ENCODE measurements at regions not wholly inside any gene's neighbourhood (a gene's known extent, or its start where the extent isn't known, plus 50 kb on each side); places are given as distances from the start of the nearest gene placed in this dataset.

DNA sequence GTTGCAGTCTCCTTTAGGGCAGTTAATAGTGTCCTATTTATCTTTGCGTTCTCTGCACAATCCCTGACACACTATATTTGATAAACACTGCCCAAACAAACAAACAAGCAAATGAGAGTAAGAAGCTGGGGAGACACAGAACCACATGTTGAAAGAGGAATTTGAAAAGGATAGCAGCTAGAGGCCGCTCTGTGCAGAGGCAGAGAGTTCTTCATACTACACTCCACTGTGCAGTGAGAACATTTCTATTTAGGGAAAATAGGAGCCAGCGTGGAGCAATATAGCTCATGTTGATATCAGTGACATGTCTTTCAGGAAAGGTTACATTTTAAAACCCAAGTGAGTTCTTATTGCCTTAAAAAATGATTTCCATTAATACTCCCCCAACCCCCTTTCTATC lies 140.3 kb upstream of the SEL1L start:
- DNase-seq, result no peak

GRCh38 chr14:81676395-81676794 lies 142.7 kb upstream of the SEL1L start:
- DNase-seq, result no peak

DNA sequence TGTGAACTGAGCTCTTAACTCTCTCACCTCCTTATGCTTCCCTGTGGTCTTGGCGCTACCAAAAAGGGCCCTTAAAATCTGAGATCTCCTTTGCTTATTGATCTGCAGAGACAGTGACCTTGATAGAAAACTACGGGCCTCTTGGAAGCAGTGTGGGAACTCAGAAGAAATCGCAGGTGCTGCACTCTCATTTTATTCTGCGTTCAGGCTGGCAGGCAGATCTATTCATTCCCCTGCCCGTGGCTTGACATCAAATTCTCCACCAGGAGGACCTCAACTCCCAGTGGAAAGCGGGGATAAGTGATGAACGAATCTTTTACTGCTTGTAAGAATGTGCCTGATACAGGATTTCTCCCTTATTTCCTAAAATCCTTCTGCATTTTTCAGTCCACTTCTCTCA lies 143.2 kb upstream of the SEL1L start:
- DNase-seq, result no peak

DNA sequence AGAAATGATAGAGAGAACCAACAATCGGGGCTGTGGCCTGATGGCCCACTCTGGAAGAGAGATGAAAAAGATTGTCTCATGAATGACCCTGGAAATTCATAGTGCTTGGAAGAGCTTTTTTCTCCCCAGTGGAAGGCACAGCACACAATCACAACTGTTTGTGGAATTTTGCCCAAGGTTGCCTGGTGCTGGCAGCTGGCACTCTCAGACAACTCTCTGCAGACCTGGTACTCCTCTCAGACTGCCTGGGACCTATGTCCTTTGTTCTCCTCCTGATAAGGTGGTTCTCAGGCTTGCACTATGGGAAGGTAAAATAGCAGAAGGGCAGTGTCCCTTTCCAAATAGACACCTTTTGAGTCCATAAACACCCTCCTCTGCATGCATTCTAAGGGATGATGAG lies 144.1 kb upstream of the SEL1L start:
- no peak for DNase-seq

- DNase-seq, result no peak
These were observed 145.6 kb upstream of the SEL1L start for GRCh38 chr14:81679226-81679625.

- DNase-seq, result no peak
These were observed 147.9 kb upstream of the SEL1L start for GRCh38 chr14:81681541-81681940.

DNA sequence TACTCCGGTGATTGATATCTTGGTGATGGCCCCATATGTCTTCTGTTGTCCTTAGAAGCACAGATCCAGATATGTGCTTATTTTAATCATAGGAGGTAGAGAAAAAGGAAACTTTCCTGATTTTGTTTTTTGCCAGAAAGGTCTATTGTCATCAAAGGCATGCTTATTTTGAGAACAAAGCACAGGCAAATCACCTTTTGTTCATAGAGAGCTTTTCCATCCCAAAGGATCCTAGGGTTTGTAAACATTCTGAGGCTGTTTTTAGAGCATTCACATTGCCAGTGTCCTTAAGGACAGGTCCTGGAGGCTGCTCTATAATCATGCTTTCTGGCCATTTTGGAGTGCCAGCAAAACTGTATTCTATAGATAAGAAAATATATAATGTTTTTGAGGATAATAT lies 148.5 kb upstream of the SEL1L start:
- no peak for DNase-seq

DNA sequence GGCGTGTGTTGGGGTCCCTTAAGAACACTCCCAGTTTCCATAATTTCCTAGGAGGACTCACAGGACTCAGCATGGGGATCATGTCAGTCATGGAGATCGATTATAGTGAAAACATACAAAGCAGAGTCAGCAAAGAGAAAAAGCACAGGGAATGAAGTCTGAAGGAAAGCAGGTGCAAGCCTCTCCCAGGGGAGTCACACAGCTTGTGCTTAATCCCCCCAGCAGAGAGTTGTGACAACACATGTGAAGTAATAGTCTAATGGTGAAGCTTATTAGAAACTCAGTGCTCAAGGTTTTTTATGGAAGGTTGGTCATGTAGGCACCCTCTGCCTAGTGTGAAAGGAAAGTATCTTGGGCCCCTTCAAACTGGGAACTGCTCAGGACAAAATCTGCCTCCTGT lies 149.0 kb upstream of the SEL1L start:
- DNase-seq, result no peak

GRCh38 chr14:81684696-81685095 lies 151.0 kb upstream of the SEL1L start:
- no peak for DNase-seq

- DNase-seq, result no peak
These were observed 152.9 kb upstream of the SEL1L start for GRCh38 chr14:81686512-81686911.

DNA sequence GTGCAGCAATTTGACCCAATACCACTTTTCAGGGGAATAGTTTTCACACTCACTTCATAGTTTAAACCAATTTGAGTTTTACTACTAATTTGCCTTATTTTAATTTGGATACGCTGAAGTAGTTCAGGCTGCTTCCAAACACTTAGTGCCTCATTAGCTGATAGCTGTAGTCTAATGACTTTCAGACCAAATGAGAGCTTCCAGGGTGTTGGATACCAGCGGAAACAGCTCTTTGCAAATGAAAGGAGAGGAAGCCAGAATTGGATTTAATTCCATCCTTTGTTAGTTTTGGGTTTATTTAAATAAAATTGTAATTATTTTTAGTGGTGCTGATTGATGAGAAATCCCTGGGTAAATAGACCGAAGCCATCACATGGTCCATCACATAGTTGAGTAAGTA lies 158.3 kb upstream of the SEL1L start:
- DNase-seq, result no peak

- no peak for DNase-seq
These were observed 160.8 kb upstream of the SEL1L start for GRCh38 chr14:81694419-81694818.

GRCh38 chr14:81709681-81710080 lies 176.0 kb upstream of the SEL1L start:
- DNase-seq, result no peak

- no peak for DNase-seq
These were observed 176.7 kb upstream of the SEL1L start for GRCh38 chr14:81710232-81710845.

GRCh38 chr14:81715731-81716130 lies 182.1 kb upstream of the SEL1L start:
- DNase-seq, result no peak

- DNase-seq, result no peak
These were observed 183.3 kb upstream of the SEL1L start for GRCh38 chr14:81716953-81717352.

- DNase-seq, result no peak
These were observed 190.3 kb upstream of the SEL1L start for GRCh38 chr14:81723956-81724355.

DNA sequence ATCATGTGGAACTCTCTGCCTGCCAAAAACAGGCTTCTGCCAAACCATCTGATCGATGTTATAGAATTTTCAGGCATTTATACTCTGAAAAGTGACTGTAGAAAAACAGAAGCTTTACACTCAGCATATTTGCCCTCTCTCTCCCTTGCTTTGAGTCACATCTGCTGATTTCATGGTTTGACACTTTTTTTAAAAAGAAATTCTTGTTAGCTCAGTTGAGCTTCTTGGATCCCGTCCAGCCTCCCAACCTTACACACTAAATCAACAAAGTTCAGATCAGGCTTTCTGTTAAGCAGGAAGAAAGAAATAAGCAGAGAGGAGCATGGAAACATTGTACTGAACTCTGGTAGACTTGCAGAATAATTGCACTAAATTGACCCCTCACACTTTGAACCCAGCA lies 193.6 kb upstream of the SEL1L start:
- DNase-seq, result no peak

GRCh38 chr14:81728447-81728846 lies 194.8 kb upstream of the SEL1L start:
- DNase-seq, result no peak

GRCh38 chr14:81729622-81730021 lies 196.0 kb upstream of the SEL1L start:
- no peak for DNase-seq

GRCh38 chr14:81737938-81738337 lies 204.3 kb upstream of the SEL1L start:
- no peak for DNase-seq

GRCh38 chr14:81738946-81739659 lies 205.4 kb upstream of the SEL1L start:
- DNase-seq, result no peak

DNA sequence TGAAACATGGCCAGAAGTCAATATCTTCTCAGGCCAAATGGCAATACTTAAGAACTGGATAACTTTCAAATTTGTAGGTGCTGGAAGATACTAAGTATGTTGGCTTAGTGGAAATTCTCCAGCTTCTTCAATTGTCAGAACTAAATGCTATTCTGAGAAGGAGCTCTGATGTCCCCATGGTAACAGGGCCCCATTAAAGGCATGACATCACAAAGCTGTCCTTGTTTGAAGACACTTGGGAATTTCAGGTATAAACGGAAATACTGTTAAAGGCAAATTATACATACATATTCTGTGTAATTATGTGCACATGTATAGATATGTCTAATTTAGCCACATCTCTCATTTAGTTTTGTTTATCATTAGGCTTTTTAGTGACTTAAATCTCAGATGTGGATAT lies 210.0 kb upstream of the SEL1L start:
- no peak for DNase-seq

DNA sequence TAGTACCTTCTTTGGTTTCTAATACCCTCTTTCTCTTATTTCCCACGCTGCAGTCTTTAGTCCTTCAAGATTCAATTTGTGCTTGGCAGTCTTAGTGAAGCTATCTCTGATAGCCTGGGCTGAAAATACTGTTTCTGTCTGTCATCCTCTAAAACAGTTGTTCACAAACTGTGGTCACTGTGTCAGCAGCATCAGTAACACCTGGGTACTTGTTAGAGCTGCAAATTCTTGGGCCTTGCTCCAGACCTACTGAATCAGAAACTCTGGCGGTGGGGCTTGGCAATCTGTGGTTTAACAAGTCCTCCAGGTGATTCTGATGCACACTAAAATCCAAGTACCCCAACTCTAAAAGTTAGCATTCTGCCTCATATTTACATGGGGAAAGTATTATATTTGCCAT lies 217.5 kb upstream of the SEL1L start:
- DNase-seq, result no peak

DNA sequence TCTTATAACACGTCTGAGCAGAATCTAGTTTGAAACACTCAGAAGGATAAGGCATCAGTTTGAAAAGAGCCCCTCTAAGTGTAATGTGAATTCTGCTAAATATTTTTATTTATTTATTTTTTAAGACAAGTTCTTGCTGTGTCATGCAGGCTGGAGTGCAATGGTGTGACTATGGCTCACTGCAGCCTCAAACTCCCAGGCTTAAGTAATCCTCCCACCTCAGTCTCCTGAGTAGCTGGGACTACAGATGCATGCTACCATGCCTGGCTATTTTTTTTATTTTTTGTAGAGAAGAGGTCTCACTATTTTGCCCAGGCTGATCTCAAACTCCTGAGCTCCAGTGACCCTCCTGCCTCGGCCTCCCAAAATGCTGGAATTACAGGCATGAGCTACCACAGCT lies 225.9 kb upstream of the SEL1L start:
- no peak for DNase-seq
